ENCODE measurements at regions not wholly inside any gene's neighbourhood (a gene's known extent, or its start where the extent isn't known, plus 50 kb on each side); places are given as distances from the start of the nearest gene placed in this dataset.

DNA sequence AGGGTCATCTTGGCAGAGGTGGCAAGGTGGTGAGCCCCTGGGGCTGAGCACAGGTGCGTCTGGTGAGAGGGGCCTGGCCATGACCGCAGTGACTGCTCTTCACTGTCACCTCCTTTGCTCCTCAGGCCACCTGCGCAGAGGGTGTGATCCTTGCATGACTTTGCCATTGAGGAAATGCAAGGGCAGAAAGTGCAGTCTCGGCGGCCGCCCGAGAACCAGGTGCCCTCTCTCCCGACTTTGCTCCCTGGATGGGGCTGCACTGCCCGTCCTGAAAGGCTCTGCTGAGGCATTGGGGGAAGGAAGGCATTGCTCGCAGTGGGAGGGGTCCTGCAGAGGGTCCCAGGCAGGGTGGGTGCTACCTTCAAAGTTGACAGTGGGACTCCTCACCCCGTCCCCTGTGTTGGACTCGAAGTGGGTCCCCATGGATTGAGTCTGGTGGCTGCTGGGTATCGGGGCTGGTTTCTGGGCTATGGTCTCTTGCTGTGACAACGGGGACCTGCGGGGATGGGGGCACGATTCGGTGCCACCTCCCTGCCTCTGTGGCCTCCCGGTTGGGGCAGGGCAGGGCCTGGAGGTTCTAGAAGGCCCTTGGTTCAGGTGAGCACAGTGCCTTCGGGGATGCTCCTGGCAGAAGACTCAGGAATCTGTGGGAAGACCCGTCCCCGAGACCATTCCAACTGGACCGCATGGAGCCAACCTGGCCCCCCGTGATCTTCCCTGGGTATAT is 1239.4 kb downstream of the BRD1 start:
- H3K9me3 ChIP-seq (ENCODE audit: low read depth): no peaks in the 10 kb centered on the region
- no peak for DNase-seq (ENCODE audit: low read depth in 1 of 2, low spot score in 1 of 2)
- H3K36me3 ChIP-seq: no peaks in the 10 kb centered on the region
- H3K4me3 ChIP-seq: no peak overlapping the region
- TF ChIP-seq, protein P1, sequence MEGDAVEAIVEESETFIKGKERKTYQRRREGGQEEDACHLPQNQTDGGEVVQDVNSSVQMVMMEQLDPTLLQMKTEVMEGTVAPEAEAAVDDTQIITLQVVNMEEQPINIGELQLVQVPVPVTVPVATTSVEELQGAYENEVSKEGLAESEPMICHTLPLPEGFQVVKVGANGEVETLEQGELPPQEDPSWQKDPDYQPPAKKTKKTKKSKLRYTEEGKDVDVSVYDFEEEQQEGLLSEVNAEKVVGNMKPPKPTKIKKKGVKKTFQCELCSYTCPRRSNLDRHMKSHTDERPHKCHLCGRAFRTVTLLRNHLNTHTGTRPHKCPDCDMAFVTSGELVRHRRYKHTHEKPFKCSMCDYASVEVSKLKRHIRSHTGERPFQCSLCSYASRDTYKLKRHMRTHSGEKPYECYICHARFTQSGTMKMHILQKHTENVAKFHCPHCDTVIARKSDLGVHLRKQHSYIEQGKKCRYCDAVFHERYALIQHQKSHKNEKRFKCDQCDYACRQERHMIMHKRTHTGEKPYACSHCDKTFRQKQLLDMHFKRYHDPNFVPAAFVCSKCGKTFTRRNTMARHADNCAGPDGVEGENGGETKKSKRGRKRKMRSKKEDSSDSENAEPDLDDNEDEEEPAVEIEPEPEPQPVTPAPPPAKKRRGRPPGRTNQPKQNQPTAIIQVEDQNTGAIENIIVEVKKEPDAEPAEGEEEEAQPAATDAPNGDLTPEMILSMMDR (IDR thresholded peaks at IDR 0.05; ENCODE audit: low read depth, low read length): no peak
- no peak overlapping the region for H3K27ac ChIP-seq
- no peaks in the 10 kb centered on the region for H3K27me3 ChIP-seq
- no peaks in the 10 kb centered on the region for H3K4me1 ChIP-seq (ENCODE audit: low read depth)

DNA sequence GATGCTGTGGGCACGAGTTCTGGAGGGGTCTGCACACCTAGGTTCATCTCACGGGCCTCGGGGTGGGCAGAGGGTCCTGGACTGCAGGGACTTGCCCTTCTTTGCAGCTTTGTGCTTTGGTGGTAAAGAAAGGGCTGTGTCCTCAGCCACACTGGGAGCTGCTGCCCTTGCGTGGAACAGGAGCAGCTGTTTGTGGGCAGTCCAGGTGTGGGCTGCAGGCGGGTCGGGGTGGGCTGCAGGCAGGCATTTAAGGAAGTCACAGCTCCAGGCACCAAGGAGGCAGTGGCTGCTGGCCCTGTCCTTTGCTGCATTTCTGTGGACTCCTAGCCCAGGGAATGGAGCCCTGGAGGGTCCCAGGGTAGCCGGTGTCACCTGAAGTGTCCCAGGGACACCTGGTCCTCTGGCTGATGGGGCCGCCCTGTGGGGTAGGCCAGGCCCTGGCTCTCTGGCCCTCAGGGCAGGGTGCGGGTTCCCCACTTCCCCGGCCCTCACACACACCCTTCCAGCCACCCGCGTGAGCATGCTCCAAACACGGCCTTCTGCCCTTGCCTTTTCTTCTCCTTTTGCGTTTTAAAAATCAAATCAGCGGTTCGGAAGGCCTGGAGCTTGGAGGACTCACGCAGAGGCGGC is 1240.3 kb downstream of the BRD1 start:
- no peak overlapping the region for H3K27ac ChIP-seq
- TF ChIP-seq, protein P1 (IDR thresholded peaks at IDR 0.05; ENCODE audit: low read depth, low read length): no peak
- no peak overlapping the region for H3K4me3 ChIP-seq
- no peaks in the 10 kb centered on the region for H3K9me3 ChIP-seq (ENCODE audit: low read depth)
- no peak for DNase-seq (ENCODE audit: low read depth in 1 of 2, low spot score in 1 of 2)
- no peaks in the 10 kb centered on the region for H3K27me3 ChIP-seq
- no peaks in the 10 kb centered on the region for H3K4me1 ChIP-seq (ENCODE audit: low read depth)
- no peaks in the 10 kb centered on the region for H3K36me3 ChIP-seq

DNA sequence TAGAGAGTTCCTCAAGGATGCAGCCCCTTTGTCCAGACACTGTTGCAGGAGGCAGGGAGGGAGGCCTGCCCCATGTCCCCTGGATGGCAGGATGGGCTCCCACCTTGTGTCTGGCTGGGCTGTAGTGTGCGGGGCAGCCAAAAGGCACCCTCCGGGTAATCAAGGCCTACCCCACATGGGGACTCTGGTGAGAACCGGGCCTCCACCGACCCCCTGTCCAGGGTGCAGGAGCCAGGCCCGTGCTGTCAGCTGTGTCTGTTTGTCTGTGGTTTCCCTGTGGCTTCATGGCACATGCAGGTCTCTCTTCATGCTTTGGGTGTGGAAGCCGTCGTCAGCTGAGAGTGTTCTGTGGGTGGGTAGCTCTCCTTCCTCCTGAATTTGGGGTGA is 1240.9 kb downstream of the BRD1 start:
- no peak for DNase-seq (ENCODE audit: low read depth in 1 of 2, low spot score in 1 of 2)
- no peaks in the 10 kb centered on the region for H3K9me3 ChIP-seq (ENCODE audit: low read depth)
- no peaks in the 10 kb centered on the region for H3K27me3 ChIP-seq
- TF ChIP-seq, protein P1 (IDR thresholded peaks at IDR 0.05; ENCODE audit: low read depth, low read length): no peak
- no peak overlapping the region for H3K27ac ChIP-seq
- H3K36me3 ChIP-seq: no peaks in the 10 kb centered on the region
- no peaks in the 10 kb centered on the region for H3K4me1 ChIP-seq (ENCODE audit: low read depth)
- H3K4me3 ChIP-seq: no peak overlapping the region

DNA sequence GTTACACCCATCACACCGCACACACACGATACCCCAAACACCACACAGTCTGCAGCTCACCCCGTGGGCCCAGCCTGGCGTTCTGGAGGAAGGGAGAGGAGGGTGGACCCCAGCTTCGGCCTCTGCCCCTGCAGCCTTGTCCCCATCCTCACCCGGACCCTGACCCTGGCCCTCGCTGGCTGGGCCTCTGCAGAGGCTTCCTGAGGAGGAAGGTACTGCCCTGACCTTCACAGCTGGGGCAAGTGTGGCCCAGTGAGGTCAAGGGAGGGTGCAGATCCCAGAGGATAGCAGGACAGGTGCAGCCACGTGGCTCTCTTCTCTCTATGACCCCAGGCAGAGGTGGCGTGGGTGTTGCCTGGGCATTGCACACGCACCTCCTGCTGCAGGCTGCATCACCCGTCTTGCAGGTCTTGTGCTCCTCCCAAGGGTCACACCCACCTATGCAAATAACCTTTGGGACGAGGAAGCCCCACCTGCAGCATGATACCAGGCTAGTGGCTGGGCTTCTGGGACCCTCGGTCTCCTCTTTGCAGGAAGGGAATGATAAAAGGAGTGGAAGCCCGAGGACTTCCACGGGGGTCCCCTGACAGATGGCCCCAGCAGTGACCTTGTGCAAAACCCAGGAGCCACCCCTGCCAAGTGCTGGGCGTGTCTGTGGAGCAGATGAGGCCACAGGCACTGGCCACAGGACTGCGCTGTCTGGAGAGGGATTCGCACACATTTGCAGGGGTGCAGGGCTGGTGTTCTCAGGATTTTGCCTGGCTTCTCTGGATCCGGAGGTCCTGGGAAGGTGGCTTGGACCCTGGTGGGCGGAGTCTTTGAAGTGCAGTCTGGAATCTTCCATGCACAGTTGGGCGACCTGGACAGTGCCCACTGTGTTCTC is 1241.5 kb downstream of the BRD1 start:
- no peak for DNase-seq (ENCODE audit: low read depth in 1 of 2, low spot score in 1 of 2)
- H3K27me3 ChIP-seq: no peaks in the 10 kb centered on the region
- no peak overlapping the region for H3K4me3 ChIP-seq
- H3K36me3 ChIP-seq: no peaks in the 10 kb centered on the region
- no peaks in the 10 kb centered on the region for H3K4me1 ChIP-seq (ENCODE audit: low read depth)
- no peak overlapping the region for H3K27ac ChIP-seq
- no peaks in the 10 kb centered on the region for H3K9me3 ChIP-seq (ENCODE audit: low read depth)
- TF ChIP-seq, protein P1 (IDR thresholded peaks at IDR 0.05; ENCODE audit: low read depth, low read length): no peak

DNA sequence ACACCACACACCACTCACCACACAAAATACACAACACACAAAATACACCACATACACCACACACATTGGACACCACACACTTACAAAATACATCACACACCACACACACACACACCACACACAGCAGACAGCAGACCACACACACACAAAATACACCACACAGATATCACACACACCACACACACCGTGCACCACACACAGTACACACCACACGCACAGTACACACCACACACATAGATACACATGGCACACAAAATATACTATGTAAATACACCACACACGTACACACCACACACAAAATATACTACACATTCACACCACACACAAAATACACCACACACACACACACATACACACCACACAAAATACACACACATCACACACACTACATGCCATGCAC is 1243.5 kb downstream of the BRD1 start:
- no peak for DNase-seq (ENCODE audit: low read depth in 1 of 2, low spot score in 1 of 2)
- no peaks in the 10 kb centered on the region for H3K9me3 ChIP-seq (ENCODE audit: low read depth)
- H3K27ac ChIP-seq: no peak overlapping the region
- H3K36me3 ChIP-seq: no peaks in the 10 kb centered on the region
- H3K4me3 ChIP-seq: no peak overlapping the region
- TF ChIP-seq, protein P1 (IDR thresholded peaks at IDR 0.05; ENCODE audit: low read depth, low read length): no peak
- H3K4me1 ChIP-seq (ENCODE audit: low read depth): no peaks in the 10 kb centered on the region
- H3K27me3 ChIP-seq: no peaks in the 10 kb centered on the region
